ENCODE measurements at regions not wholly inside any gene's neighbourhood (a gene's known extent, or its start where the extent isn't known, plus 50 kb on each side); places are given as distances from the start of the nearest gene placed in this dataset.
A peak's percentile ranks its signal among the peaks of the same experiment; 100 is the strongest.

- H2BK20ac ChIP-seq (ENCODE audit: low read depth, low read length) = no peak overlapping the region
- no peak overlapping the region for H3K14ac ChIP-seq (replicated peaks; ENCODE audit: low read depth, low read length)
- no peak overlapping the region for H3K27ac ChIP-seq (ENCODE audit: insufficient read depth, low read length)
- BruUV-seq (replicated peaks) = no TSS peak
- no peak overlapping the region for H2AFZ ChIP-seq (replicated peaks; ENCODE audit: low read length, poor library complexity)
- CTCF ChIA-PET = no interaction called here
- H3K4me3 ChIP-seq (ENCODE audit: insufficient read depth, low read depth, low read length) = no peak overlapping the region
- POLR2A ChIA-PET (ENCODE audit: unreplicated experiment) = no interaction called here
- no peak overlapping the region for H3K56ac ChIP-seq (ENCODE audit: extremely low read depth, insufficient read depth, low read length)
- peak overlapping the region; percentile 18 for H2BK5ac ChIP-seq (ENCODE audit: low read depth, low read length, poor library complexity, severe bottlenecking)
- TF ChIP-seq CEBPB (IDR thresholded peaks at IDR 0.05; ENCODE audit: low read depth, low read length) = no peak
- TF ChIP-seq POLR2A (IDR thresholded peaks at IDR 0.05; ENCODE audit: low read depth, low read length) = no peak
- no peak for TF ChIP-seq RCOR1 (IDR thresholded peaks at IDR 0.05; ENCODE audit: insufficient replicate concordance, low read length)
- no peak for TF ChIP-seq MAZ (IDR thresholded peaks at IDR 0.05; ENCODE audit: borderline replicate concordance, low read depth, low read length)
- no peak for TF ChIP-seq USF2 (IDR thresholded peaks at IDR 0.05; ENCODE audit: low read depth, low read length)
- TF ChIP-seq RAD21 (IDR thresholded peaks at IDR 0.05; ENCODE audit: low read length) = no peak
- no peak for TF ChIP-seq NFE2L2 (IDR thresholded peaks at IDR 0.05; ENCODE audit: low read depth, low read length)
- TF ChIP-seq CHD1 (IDR thresholded peaks at IDR 0.05; ENCODE audit: low read depth, low read length) = no peak
- TF ChIP-seq MAFK (IDR thresholded peaks at IDR 0.05; ENCODE audit: low read depth, low read length) = no peak
- no peak for TF ChIP-seq SMC3 (IDR thresholded peaks at IDR 0.05; ENCODE audit: low read depth, low read length)
- TF ChIP-seq ELK1 (IDR thresholded peaks at IDR 0.05; ENCODE audit: borderline replicate concordance, low read depth, low read length) = no peak
- TF ChIP-seq BHLHE40 (IDR thresholded peaks at IDR 0.05; ENCODE audit: low read depth, low read length) = no peak
- no peak for TF ChIP-seq RFX5 (IDR thresholded peaks at IDR 0.05; ENCODE audit: low read depth, low read length)
- no peak for TF ChIP-seq FOS (IDR thresholded peaks at IDR 0.05; ENCODE audit: low read depth, low read length)
- H3K9ac ChIP-seq (ENCODE audit: low read depth, low read length) = no peak overlapping the region
- no peak overlapping the region; the same call in 1 of the 2 replicates for H2BK120ac ChIP-seq (ENCODE audit: low read depth, low read length)
- H3K4ac ChIP-seq (ENCODE audit: low read depth, low read length) = no peak overlapping the region
- no peaks in the 10 kb centered on the region for H3K36me3 ChIP-seq (ENCODE audit: control insufficient read depth, insufficient read depth, low read length)
- DNase-seq (peak; percentile 30), ATAC-seq (ENCODE audit: low read depth) (peak; percentile 65)
- H3K18ac ChIP-seq (ENCODE audit: low read depth, low read length) = no peak overlapping the region
- no peak overlapping the region for H4K5ac ChIP-seq (ENCODE audit: low read depth, low read length)
- WGBS, 2 experiments (ENCODE audit: extremely low coverage in 2 of 2, insufficient read length in 1 of 2) = 20% methylated on average over 1 of the region's 5 CpGs; no CpG with 5 or more reads in 1 of the 2 experiments
- H3K4me2 ChIP-seq (ENCODE audit: low read depth, low read length) = no peak overlapping the region
- no peak overlapping the region for H2AK9ac ChIP-seq (replicated peaks; ENCODE audit: low read depth, low read length, poor library complexity)
- intact Hi-C loops (cut with micrococcal nuclease) (no loop called here), in situ Hi-C loops (cut with MboI; ENCODE audit: low sequenced_read_pairs) (no loop called here), dilution Hi-C loops (cut with HindIII; ENCODE audit: low sequenced_read_pairs, unreplicated experiment) (no loop called here)
- no peaks in the 10 kb centered on the region for H3K9me1 ChIP-seq (ENCODE audit: insufficient read depth, low read length)
- peaks cover 5% of the 10 kb centered on the region; the same call in 1 of the 2 replicates for H3K4me1 ChIP-seq (ENCODE audit: control insufficient read depth, insufficient read depth, low read length)
- no peak overlapping the region for H4K8ac ChIP-seq (ENCODE audit: low read depth in 2 of 2, low read length in 2 of 2)
- no peaks in the 10 kb centered on the region for H3K27me3 ChIP-seq (ENCODE audit: control insufficient read depth, insufficient read depth, low read length)
- H3K79me1 ChIP-seq (ENCODE audit: low read depth in 1 of 2, low read length in 2 of 2) = no peaks in the 10 kb centered on the region
- no peak overlapping the region for H4K91ac ChIP-seq (ENCODE audit: insufficient read depth, low read depth, low read length)
- H2AK5ac ChIP-seq (ENCODE audit: low read depth, low read length) = no peak overlapping the region
- no peaks in the 10 kb centered on the region for H3K9me3 ChIP-seq (ENCODE audit: control insufficient read depth, insufficient read depth, low read length)
- no peak overlapping the region for H3K23ac ChIP-seq (ENCODE audit: low read depth, low read length)
- H2BK15ac ChIP-seq (ENCODE audit: low read depth, low read length) = no peak overlapping the region
- no peaks in the 10 kb centered on the region for H4K20me1 ChIP-seq (ENCODE audit: insufficient read depth, low read length)
Observed at GRCh38 chr6:163986313-163986712, 571.8 kb downstream of the QKI start.

Measured in IMR-90 (cell line).